ENCODE measurements at regions not wholly inside any gene's neighbourhood (a gene's known extent, or its start where the extent isn't known, plus 50 kb on each side); places are given as distances from the start of the nearest gene placed in this dataset.

DNA sequence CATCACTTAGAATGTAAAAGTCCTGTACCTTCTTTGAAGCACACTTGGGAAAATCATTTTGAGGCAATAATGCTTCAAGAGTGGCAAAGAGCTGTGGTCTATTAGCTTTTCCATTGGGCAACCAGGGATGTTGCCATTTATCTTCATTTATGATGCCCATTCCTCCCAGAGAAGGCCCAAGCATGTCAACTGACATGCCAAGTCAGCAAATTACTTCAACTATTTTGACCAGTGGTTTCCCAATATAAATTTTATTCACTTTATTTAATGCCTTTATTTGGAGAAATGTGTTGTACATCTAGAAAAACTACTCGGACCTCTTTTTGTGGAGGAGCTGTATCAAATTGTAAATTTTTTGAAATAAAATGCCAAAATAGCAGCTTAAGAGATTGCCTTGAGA, 164.1 kb upstream of the PCSK2 start:
- ATAC-seq (ENCODE audit: insufficient number of reproducible peaks, low FRiP score, low read depth) = no peak
- no peak overlapping the region for H3K4me3 ChIP-seq
- H3K4me1 ChIP-seq (ENCODE audit: control insufficient read depth in 1 of 2, low read depth in 2 of 2) = no peaks in the 10 kb centered on the region
- peaks cover 4% of the 10 kb centered on the region for H3K9me3 ChIP-seq
- H3K27me3 ChIP-seq (replicated peaks; ENCODE audit: insufficient read depth) = no peaks in the 10 kb centered on the region
- no peaks in the 10 kb centered on the region for H3K36me3 ChIP-seq
- DNase-seq (ENCODE audit: low spot score) = no peak
- H3K27ac ChIP-seq = no peak overlapping the region
- TF ChIP-seq, protein P1, sequence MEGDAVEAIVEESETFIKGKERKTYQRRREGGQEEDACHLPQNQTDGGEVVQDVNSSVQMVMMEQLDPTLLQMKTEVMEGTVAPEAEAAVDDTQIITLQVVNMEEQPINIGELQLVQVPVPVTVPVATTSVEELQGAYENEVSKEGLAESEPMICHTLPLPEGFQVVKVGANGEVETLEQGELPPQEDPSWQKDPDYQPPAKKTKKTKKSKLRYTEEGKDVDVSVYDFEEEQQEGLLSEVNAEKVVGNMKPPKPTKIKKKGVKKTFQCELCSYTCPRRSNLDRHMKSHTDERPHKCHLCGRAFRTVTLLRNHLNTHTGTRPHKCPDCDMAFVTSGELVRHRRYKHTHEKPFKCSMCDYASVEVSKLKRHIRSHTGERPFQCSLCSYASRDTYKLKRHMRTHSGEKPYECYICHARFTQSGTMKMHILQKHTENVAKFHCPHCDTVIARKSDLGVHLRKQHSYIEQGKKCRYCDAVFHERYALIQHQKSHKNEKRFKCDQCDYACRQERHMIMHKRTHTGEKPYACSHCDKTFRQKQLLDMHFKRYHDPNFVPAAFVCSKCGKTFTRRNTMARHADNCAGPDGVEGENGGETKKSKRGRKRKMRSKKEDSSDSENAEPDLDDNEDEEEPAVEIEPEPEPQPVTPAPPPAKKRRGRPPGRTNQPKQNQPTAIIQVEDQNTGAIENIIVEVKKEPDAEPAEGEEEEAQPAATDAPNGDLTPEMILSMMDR (IDR thresholded peaks at IDR 0.05) = no peak

DNA sequence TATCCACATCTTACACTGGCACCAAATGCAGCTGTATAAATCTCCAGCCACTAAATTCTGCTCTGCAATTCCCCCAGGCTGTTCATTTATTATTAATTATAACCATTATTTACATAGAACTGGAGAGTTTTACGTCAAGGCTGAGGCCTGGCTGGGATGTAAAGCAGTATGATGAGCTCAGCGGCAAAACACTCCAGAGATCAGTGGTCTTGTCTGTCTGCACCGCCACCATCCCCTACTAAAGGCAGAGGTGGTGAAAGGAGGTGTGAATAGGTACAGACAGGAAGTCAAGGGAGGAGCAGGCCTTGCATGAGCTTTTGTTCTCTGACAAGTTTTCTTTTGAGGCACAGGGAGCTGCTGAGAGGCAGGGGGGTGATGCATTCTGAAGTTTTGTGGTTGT, 159.9 kb upstream of the PCSK2 start:
- TF ChIP-seq, protein P1 (IDR thresholded peaks at IDR 0.05) = no peak
- Histone ChIP-seq H3K4me3 (no peak overlapping the region), H3K9me3 (no peaks in the 10 kb centered on the region), H3K4me1 (ENCODE audit: control insufficient read depth in 1 of 2, low read depth in 2 of 2) (no peaks in the 10 kb centered on the region), H3K27ac (no peak overlapping the region), H3K27me3 (replicated peaks; ENCODE audit: insufficient read depth) (no peaks in the 10 kb centered on the region), H3K36me3 (no peaks in the 10 kb centered on the region)
- ATAC-seq (ENCODE audit: insufficient number of reproducible peaks, low FRiP score, low read depth) (no peak), DNase-seq (ENCODE audit: low spot score) (no peak)

DNA sequence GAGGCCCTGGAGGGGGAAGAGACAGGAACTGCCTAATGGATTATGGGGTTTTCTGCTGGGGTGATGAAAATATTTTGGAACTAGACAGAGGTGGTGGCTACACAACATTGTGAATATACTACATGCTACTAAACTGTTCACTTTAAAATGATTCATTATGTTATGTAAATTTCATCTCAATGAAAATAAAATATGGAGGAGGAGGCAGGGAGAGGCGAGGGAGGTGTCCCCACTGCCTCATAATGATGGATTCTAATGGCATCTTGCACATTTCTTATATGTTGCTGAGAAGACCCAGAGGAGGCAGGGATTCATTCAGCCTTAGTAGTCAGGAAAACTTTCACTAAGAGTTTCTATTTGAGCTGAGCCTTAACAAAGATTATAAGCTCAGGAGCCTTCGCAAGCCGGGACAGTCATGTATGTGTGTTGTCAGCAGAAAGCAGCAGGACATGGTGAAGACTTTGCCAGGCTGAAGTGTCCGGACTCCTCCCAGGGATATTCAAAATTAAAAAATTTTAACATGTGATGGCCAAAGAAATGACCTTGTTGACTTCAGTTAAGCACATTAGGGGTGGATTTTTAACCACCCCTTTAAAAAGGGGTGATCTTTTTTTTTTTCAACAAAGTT, 158.6 kb upstream of the PCSK2 start:
- ATAC-seq (ENCODE audit: insufficient number of reproducible peaks, low FRiP score, low read depth) = no peak
- Histone ChIP-seq H3K27me3 (replicated peaks; ENCODE audit: insufficient read depth) (no peaks in the 10 kb centered on the region), H3K4me3 (no peak overlapping the region), H3K27ac (no peak overlapping the region), H3K9me3 (no peaks in the 10 kb centered on the region), H3K36me3 (no peaks in the 10 kb centered on the region), H3K4me1 (ENCODE audit: control insufficient read depth in 1 of 2, low read depth in 2 of 2) (no peaks in the 10 kb centered on the region)
- TF ChIP-seq, protein P1 (IDR thresholded peaks at IDR 0.05) = no peak
- no peak for DNase-seq (ENCODE audit: low spot score)

DNA sequence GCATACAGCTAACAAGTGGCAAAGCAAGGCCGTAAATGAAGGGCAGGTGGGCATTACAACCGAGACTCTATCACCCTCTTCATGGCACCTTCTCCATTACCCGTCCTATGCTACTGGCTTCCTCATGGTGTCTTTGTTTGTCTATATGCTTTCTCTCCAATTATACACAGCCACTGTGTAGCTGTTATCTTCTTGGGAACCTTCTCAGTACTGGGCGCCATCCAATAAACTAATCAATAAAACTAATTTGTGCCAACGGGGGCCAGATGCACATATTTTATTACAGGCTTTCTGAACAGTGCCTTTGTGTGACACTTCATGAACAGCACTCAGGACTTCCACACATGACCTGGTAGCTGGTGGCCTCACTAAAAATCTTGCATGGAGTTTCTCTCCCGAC, 149.8 kb upstream of the PCSK2 start:
- Histone ChIP-seq H3K9me3 (no peaks in the 10 kb centered on the region), H3K4me3 (no peak overlapping the region), H3K36me3 (no peaks in the 10 kb centered on the region), H3K27me3 (replicated peaks; ENCODE audit: insufficient read depth) (no peaks in the 10 kb centered on the region), H3K27ac (no peak overlapping the region), H3K4me1 (ENCODE audit: control insufficient read depth in 1 of 2, low read depth in 2 of 2) (no peaks in the 10 kb centered on the region)
- ATAC-seq (ENCODE audit: insufficient number of reproducible peaks, low FRiP score, low read depth) (no peak), DNase-seq (ENCODE audit: low spot score) (no peak)
- TF ChIP-seq, protein P1 (IDR thresholded peaks at IDR 0.05) = no peak

DNA sequence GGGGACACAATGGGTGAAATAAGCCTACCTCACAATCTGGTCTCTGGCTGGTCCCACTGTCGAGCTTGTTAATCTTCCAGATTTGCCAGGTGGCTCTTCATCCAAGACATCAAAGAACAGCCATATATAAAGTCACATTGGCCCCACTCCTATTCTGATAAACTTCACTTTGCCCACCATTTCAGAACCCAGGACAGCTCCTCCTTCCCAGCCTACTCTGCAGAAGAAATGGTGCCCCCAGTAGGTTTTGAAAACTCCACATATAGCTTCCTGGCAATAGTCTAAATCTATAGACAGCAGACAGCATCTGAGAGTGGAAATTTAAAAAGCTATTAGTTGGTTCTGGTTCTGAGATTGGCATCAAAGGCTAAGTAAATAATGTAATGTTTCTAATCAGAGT, 143.1 kb upstream of the PCSK2 start:
- no peaks in the 10 kb centered on the region for H3K9me3 ChIP-seq
- H3K27ac ChIP-seq = no peak overlapping the region
- ATAC-seq (ENCODE audit: insufficient number of reproducible peaks, low FRiP score, low read depth) (no peak), DNase-seq (ENCODE audit: low spot score) (no peak)
- H3K27me3 ChIP-seq (replicated peaks; ENCODE audit: insufficient read depth) = no peaks in the 10 kb centered on the region
- no peaks in the 10 kb centered on the region for H3K4me1 ChIP-seq (ENCODE audit: control insufficient read depth in 1 of 2, low read depth in 2 of 2)
- H3K36me3 ChIP-seq = no peaks in the 10 kb centered on the region
- H3K4me3 ChIP-seq = no peak overlapping the region
- TF ChIP-seq, protein P1 (IDR thresholded peaks at IDR 0.05) = no peak
